Epithelial cell of esophagus (primary cell): ENCODE measurements at regions not wholly inside any gene's neighbourhood (a gene's known extent, or its start where the extent isn't known, plus 50 kb on each side); places are given as distances from the start of the nearest gene placed in this dataset.
"Not testable (repeated sequence)": the region's sequence is repeated elsewhere in the genome, so short reads cannot be mapped to it uniquely, and the experiment has no call there.

ENCODE experiments used
- DNase-seq: peaks from one replicate; pipeline ENCODE4 v3.0.0; 2010; ENCODE audit warnings: low read depth
- H3K4me3 ChIP-seq: 2 replicates; pipeline ENCODE4 v1.5.1; 2011; ENCODE audit warnings: mild to moderate bottlenecking, low read length, control low read depth
- CTCF ChIP-seq: IDR thresholded peaks from 2 replicates; pipeline ENCODE4 v1.5.1; 2011; ENCODE audit warnings: low read depth, mild to moderate bottlenecking, low read length, control low read depth, inconsistent platforms; ENCODE audit not compliant: insufficient read depth; ENCODE audit errors: missing control alignments

- TF ChIP-seq CTCF, result no peak
- no peak overlapping the region for H3K4me3 ChIP-seq
- DNase-seq, result peak; percentile 64
These were observed 358.7 kb upstream of the EMCN start for GRCh38 chr4:100876546-100876945.

GRCh38 chr4:100875296-100876068 lies 357.7 kb upstream of the EMCN start:
- no peak for TF ChIP-seq CTCF
- H3K4me3 ChIP-seq, result no peak overlapping the region
- no peak for DNase-seq

DNA sequence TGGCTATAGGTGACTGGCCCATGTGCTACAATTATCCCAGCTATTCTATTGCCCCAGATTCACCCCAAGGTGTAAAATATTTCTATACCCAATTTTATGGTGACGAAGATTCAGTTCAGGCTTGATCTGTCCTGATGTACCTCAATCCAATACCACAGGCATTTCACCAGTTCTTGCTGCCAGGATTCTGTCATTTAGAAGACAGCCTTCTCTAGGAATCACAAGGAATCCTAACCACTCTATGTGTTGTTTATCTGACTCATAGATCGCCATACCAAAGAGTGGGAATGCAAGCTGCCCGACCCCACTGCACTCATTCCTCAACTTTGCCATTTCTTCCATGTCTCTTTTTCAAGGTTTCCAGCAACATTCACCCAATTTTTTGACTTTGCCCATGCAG lies 355.0 kb upstream of the EMCN start:
- DNase-seq, result peak; percentile 5
- TF ChIP-seq CTCF, result no peak
- H3K4me3 ChIP-seq, result no peak overlapping the region

DNA sequence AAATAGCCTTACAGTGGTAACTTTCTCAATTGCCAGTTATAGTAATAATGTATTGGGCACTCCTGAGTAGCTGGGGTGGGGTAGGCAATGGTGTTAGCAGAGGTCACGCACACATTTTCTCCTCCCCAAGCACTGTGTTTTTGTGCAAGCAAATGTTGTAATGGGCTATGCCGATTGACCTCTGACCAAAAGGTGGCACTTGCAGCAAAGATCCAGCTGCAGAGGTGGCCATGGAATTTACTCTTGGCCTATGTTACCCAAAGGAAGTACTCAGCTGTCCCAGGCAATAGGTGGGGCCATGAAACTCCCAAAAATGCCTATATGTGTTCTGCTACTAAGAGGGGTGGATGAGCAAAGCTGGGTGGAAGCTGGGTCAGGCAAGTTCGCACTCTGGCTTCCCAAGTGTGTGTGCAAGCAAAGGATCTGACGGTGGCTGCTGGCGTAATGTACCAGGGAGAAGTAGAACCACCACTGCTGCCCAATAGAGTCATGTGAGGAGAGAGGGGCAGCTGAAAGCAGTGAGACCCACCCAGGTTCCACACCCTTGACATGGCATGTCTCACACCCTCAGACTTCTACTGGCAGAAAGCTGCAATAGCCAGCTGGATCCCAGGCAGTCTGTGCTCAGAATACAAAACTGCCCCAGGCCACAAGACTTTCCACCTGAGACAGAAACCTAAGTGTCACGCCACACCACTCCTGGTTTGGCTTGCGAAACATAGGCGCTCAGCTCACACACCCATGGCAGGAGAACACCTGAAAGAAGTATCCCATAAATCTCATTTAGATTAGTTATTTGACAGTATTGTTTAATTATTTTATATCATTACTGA lies 353.3 kb upstream of the EMCN start:
- TF ChIP-seq CTCF, result no peak
- DNase-seq, result peak; percentile 86
- H3K4me3 ChIP-seq, result no peak overlapping the region

GRCh38 chr4:100869276-100869675 lies 351.5 kb upstream of the EMCN start:
- TF ChIP-seq CTCF, result no peak
- DNase-seq, result peak; percentile 26
- H3K4me3 ChIP-seq, result no peak overlapping the region

- H3K4me3 ChIP-seq, result not testable (repeated sequence)
- peak; percentile 49 for DNase-seq
These were observed 350.5 kb upstream of the EMCN start for GRCh38 chr4:100868281-100868680.

- TF ChIP-seq CTCF, result no peak
- H3K4me3 ChIP-seq, result no peak overlapping the region
- peak; percentile 36 for DNase-seq
These were observed 334.5 kb upstream of the EMCN start for GRCh38 chr4:100852326-100852725.
